Lower leg skin (tissue), 3 donors: ENCODE measurements at regions not wholly inside any gene's neighbourhood (a gene's known extent, or its start where the extent isn't known, plus 50 kb on each side); places are given as distances from the start of the nearest gene placed in this dataset.

Experiments used
- POLR2A ChIP-seq, 2 donors: fragments of 450-650 bp; IDR thresholded peaks; one replicate each; pipeline ENCODE4 v1.6.1; 2016 to 2017; ENCODE audit warnings: antibody characterized with exemption in 2 of 2, mild to moderate bottlenecking in 1 of 2, moderate library complexity in 1 of 2
- TF ChIP-seq, protein P1 (sequence below), 3 donors: fragments of 450-650 bp; IDR thresholded peaks; one replicate each; pipeline ENCODE4 v1.5.1; 2016; ENCODE audit warnings: antibody characterized with exemption in 3 of 3, mild to moderate bottlenecking in 3 of 3, moderate library complexity in 2 of 3

DNA sequence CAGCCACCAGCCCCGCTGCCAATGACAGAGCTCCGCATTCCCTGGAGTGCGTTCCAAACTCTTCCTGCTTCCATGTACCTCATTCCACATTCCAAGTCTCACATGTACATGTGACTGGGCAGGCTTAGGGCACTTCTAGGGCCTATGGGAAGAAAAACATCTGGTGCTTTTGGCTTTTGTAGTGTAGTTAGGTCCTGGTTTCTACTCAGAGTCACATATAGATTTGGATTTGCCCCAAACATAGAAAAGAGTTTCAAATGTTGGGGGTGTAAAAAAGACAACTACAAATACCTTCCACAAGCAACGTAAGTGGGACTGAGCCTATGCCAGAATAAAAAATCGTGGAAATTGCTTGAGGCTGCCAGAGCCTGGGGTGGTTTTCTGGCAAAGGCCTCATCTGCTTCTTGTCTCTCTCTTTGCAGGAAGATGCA lies 84.1 kb downstream of the ZNF467 start:
- TF ChIP-seq, protein P1, sequence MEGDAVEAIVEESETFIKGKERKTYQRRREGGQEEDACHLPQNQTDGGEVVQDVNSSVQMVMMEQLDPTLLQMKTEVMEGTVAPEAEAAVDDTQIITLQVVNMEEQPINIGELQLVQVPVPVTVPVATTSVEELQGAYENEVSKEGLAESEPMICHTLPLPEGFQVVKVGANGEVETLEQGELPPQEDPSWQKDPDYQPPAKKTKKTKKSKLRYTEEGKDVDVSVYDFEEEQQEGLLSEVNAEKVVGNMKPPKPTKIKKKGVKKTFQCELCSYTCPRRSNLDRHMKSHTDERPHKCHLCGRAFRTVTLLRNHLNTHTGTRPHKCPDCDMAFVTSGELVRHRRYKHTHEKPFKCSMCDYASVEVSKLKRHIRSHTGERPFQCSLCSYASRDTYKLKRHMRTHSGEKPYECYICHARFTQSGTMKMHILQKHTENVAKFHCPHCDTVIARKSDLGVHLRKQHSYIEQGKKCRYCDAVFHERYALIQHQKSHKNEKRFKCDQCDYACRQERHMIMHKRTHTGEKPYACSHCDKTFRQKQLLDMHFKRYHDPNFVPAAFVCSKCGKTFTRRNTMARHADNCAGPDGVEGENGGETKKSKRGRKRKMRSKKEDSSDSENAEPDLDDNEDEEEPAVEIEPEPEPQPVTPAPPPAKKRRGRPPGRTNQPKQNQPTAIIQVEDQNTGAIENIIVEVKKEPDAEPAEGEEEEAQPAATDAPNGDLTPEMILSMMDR (IDR thresholded peaks at IDR 0.05), result no peak
- TF ChIP-seq POLR2A (IDR thresholded peaks at IDR 0.05), result no peak
